A673 (cell line): ENCODE measurements at regions not wholly inside any gene's neighbourhood (a gene's known extent, or its start where the extent isn't known, plus 50 kb on each side); places are given as distances from the start of the nearest gene placed in this dataset.
"Not testable (repeated sequence)": the region's sequence is repeated elsewhere in the genome, so short reads cannot be mapped to it uniquely, and the experiment has no call there.

Experiments used
- BruUV-seq: library from RNA; stranded (reverse); fragments of 400-500 nt; replicated peaks from 2 replicates; lab custom pipeline; 2021; lab: Mats Ljungman, UMichigan
- CTCF ChIA-PET: fragments of 300-600 bp; sonication (Branson Sonifier 250); formaldehyde crosslinking; loops from one replicate; lab custom pipeline; 2022; ENCODE audit warnings: antibody characterized with exemption; lab: Charles Lee
- POLR2A ChIA-PET: fragments of 300-600 bp; sonication (Branson Sonifier 250); formaldehyde crosslinking; loops from one replicate; lab custom pipeline; 2022; ENCODE audit warnings: antibody characterized with exemption; ENCODE audit not compliant: low non-redundant PET; lab: Charles Lee
- DNase-seq: peaks from one replicate; pipeline ENCODE4 v3.0.0-alpha.2; 2015; ENCODE audit warnings: low spot score
- H3K27ac ChIP-seq: fragments of 200-600 bp; sonication (generic); 2 replicates; pipeline ENCODE4 v1.5.1; 2016; ENCODE audit warnings: mixed run types, low read depth, mild to moderate bottlenecking, mixed read lengths, antibody characterized with exemption, low read length; ENCODE audit not compliant: poor library complexity, severe bottlenecking
- H3K27me3 ChIP-seq: fragments of 200-600 bp; sonication (generic); replicated peaks from 2 replicates; pipeline ENCODE4 v1.6.1; 2017; ENCODE audit warnings: mixed run types, low read depth, mild to moderate bottlenecking, mixed read lengths, antibody characterized with exemption, low read length; ENCODE audit not compliant: insufficient read depth, poor library complexity
- H3K36me3 ChIP-seq: fragments of 200-600 bp; sonication (generic); 2 replicates; pipeline ENCODE4 v1.6.1; 2016; ENCODE audit warnings: mixed run types, mild to moderate bottlenecking, mixed read lengths, antibody characterized with exemption, low read length; ENCODE audit not compliant: insufficient read depth, poor library complexity, severe bottlenecking
- H3K4me1 ChIP-seq: fragments of 200-600 bp; sonication (generic); 2 replicates; pipeline ENCODE4 v1.6.1; 2017; ENCODE audit warnings: mixed run types, mild to moderate bottlenecking, mixed read lengths, antibody characterized with exemption, low read length; ENCODE audit not compliant: insufficient read depth, poor library complexity, severe bottlenecking
- H3K4me3 ChIP-seq: fragments of 200-600 bp; sonication (generic); 2 replicates; pipeline ENCODE4 v1.5.1; 2016; ENCODE audit warnings: low read depth, mixed run types, mild to moderate bottlenecking, mixed read lengths, low read length; ENCODE audit not compliant: poor library complexity, severe bottlenecking
- H3K9me3 ChIP-seq: fragments of 200-600 bp; sonication (generic); 2 replicates; pipeline ENCODE4 v1.6.1; 2016; ENCODE audit warnings: mixed run types, low read depth, mild to moderate bottlenecking, mixed read lengths, antibody characterized with exemption, low read length; ENCODE audit not compliant: poor library complexity, severe bottlenecking
- CTCF ChIP-seq: fragments of 300-800, 200-600 bp; sonication (generic); conservative IDR thresholded peaks from 2 replicates; pipeline ENCODE4 v1.5.1; 2017; ENCODE audit warnings: low read depth, mild to moderate bottlenecking, antibody characterized with exemption, low read length, moderate library complexity, mixed read lengths
- EZH2 ChIP-seq: fragments of 200-600 bp; sonication (generic); IDR thresholded peaks from 2 replicates; pipeline ENCODE4 v1.6.1; 2017; ENCODE audit warnings: borderline replicate concordance, low read depth, mild to moderate bottlenecking, mixed read lengths, antibody characterized with exemption, low read length; ENCODE audit not compliant: poor library complexity, severe bottlenecking
- intact Hi-C: fragments of 100-400 bp; cut with micrococcal nuclease; formaldehyde crosslinking; loops from one replicate; pipeline ENCODE4 v1.10.0; 2022; ENCODE audit not compliant: unreplicated experiment

GRCh38 chr5:3092664-3093063, 341.2 kb upstream of the IRX2 start:
- BruUV-seq, result no TSS peak
- H3K9me3 ChIP-seq, result peaks cover 31% of the 10 kb centered on the region
- no peaks in the 10 kb centered on the region for H3K4me1 ChIP-seq
- no peaks in the 10 kb centered on the region for H3K27me3 ChIP-seq
- intact Hi-C loops, result no loop called here
- no peak overlapping the region for H3K27ac ChIP-seq
- H3K4me3 ChIP-seq, result no peak overlapping the region
- no peaks in the 10 kb centered on the region for H3K36me3 ChIP-seq
- ChIA-PET CTCF (no interaction called here), POLR2A (no interaction called here)
- no peak for DNase-seq
- TF ChIP-seq EZH2, result no peak
- no peak for TF ChIP-seq CTCF

- no peak overlapping the region for H3K4me3 ChIP-seq
- TF ChIP-seq EZH2 (no peak), CTCF (no peak)
- peaks cover 31% of the 10 kb centered on the region for H3K9me3 ChIP-seq
- BruUV-seq, result no TSS peak
- CTCF ChIA-PET, result no interaction called here
- DNase-seq, result no peak
- POLR2A ChIA-PET, result no interaction called here
- no peak overlapping the region for H3K27ac ChIP-seq
- intact Hi-C loops, result no loop called here
- no peaks in the 10 kb centered on the region for H3K27me3 ChIP-seq
- no peaks in the 10 kb centered on the region for H3K36me3 ChIP-seq
- H3K4me1 ChIP-seq, result no peaks in the 10 kb centered on the region
Measured at GRCh38 chr5:3092211-3092610, 340.7 kb upstream of the IRX2 start.

GRCh38 chr5:3091040-3091774, 339.7 kb upstream of the IRX2 start:
- POLR2A ChIA-PET, result no interaction called here
- CTCF ChIA-PET, result interaction anchor here (0.6 kb wide), 1 partner anchor 1007 kb away, joined by 3 read pairs; no protein-coding TSS in a partner anchor
- Histone ChIP-seq H3K4me3 (no peak overlapping the region), H3K36me3 (no peaks in the 10 kb centered on the region), H3K27ac (no peak overlapping the region), H3K27me3 (no peaks in the 10 kb centered on the region), H3K9me3 (peaks cover 39% of the 10 kb centered on the region), H3K4me1 (no peaks in the 10 kb centered on the region)
- no TSS peak for BruUV-seq
- intact Hi-C loops, result no loop called here
- DNase-seq, result no peak
- TF ChIP-seq EZH2 (no peak), CTCF (no peak)

- POLR2A ChIA-PET, H3K4me3 ChIP-seq, H3K27me3 ChIP-seq, intact Hi-C loops, H3K27ac ChIP-seq, DNase-seq, BruUV-seq, H3K4me1 ChIP-seq, H3K36me3 ChIP-seq: not testable (repeated sequence)
- CTCF ChIA-PET, result interaction anchor here (0.6 kb wide), 1 partner anchor 1006 kb away, joined by 3 read pairs; no protein-coding TSS in a partner anchor
- peaks cover 44% of the 10 kb centered on the region for H3K9me3 ChIP-seq
Measured at GRCh38 chr5:3090305-3090704, 338.8 kb upstream of the IRX2 start.
